Gastrocnemius medialis (tissue), 4 donors: ENCODE measurements at regions not wholly inside any gene's neighbourhood (a gene's known extent, or its start where the extent isn't known, plus 50 kb on each side); places are given as distances from the start of the nearest gene placed in this dataset.

ENCODE experiments used
- ATAC-seq, 2 donors: fragments of 150-250 bp; one replicate each; pipeline ENCODE4 v1.9.1; 2016
- DNase-seq, 2 donors: peaks; one replicate each; pipeline ENCODE4 v3.0.0-alpha.2; 2019
- H3K27ac ChIP-seq, 4 donors: fragments of 200-600 bp; sonication (generic); 1 replicate in 1 of 4; 2 replicates in 3 of 4; pipeline ENCODE4 v1.5.1; 2016 to 2018; ENCODE audit warnings: mild to moderate bottlenecking in 2 of 4, moderate library complexity in 1 of 4
- H3K27me3 ChIP-seq, 3 donors: fragments of 200-600 bp; sonication (generic) in 2 of 3; 1 replicate in 1 of 3; 2 replicates in 2 of 3; pipeline versions ENCODE4 v1.5.1 to v1.6.0; 2016 to 2019; ENCODE audit warnings: mild to moderate bottlenecking in 1 of 3, moderate library complexity in 1 of 3
- H3K36me3 ChIP-seq, 2 donors: fragments of 200-600 bp; sonication (generic) in 1 of 2; one replicate each; pipeline ENCODE4 v1.5.1; 2017 to 2018
- H3K4me1 ChIP-seq, 2 donors: fragments of 200-600 bp; sonication (generic) in 1 of 2; one replicate each; pipeline ENCODE4 v1.5.1; 2016 to 2017; ENCODE audit warnings: mild to moderate bottlenecking in 2 of 2
- H3K4me3 ChIP-seq, 4 donors: fragments of 200-600 bp; sonication (generic) in 3 of 4; 1 replicate in 1 of 4; 2 replicates in 3 of 4; pipeline ENCODE4 v1.5.1; 2016 to 2019; ENCODE audit warnings: mild to moderate bottlenecking in 2 of 4
- H3K9me3 ChIP-seq, 3 donors: fragments of 200-600 bp; sonication (generic) in 2 of 3; 1 replicate in 1 of 3; 2 replicates in 2 of 3; pipeline ENCODE4 v1.5.1; 2016 to 2019
- POLR2A ChIP-seq, 2 donors: fragments of 450-650 bp; IDR thresholded peaks; one replicate each; pipeline ENCODE4 v1.6.1; 2017; ENCODE audit warnings: antibody characterized with exemption in 2 of 2, mild to moderate bottlenecking in 2 of 2, moderate library complexity in 2 of 2
- in situ Hi-C, 4 donors: fragments of 200-750 bp; cut with MboI; loops; one replicate each; pipeline versions ENCODE4 v1.15.0 to v1.8.0; 2017; ENCODE audit warnings: low sequenced_read_pairs in 4 of 4
- intact Hi-C: fragments of 100-400 bp; cut with DNase I; formaldehyde crosslinking; loops from one replicate; pipeline ENCODE4 v1.15.1; 2023; ENCODE audit warnings: low total_unique reads
- TF ChIP-seq, protein P1 (sequence below), 5 experiments: fragments of 450-650 bp in 3 of 5; fragments of 200-600 bp in 2 of 5; sonication (generic) in 2 of 5; IDR thresholded peaks in 4 of 5; conservative IDR thresholded peaks in 1 of 5; 1 replicate in 4 of 5; 2 replicates in 1 of 5; pipeline ENCODE4 v1.5.1; 2016 to 2019; ENCODE audit warnings: antibody characterized with exemption in 5 of 5, mild to moderate bottlenecking in 3 of 5, moderate library complexity in 3 of 5

DNA sequence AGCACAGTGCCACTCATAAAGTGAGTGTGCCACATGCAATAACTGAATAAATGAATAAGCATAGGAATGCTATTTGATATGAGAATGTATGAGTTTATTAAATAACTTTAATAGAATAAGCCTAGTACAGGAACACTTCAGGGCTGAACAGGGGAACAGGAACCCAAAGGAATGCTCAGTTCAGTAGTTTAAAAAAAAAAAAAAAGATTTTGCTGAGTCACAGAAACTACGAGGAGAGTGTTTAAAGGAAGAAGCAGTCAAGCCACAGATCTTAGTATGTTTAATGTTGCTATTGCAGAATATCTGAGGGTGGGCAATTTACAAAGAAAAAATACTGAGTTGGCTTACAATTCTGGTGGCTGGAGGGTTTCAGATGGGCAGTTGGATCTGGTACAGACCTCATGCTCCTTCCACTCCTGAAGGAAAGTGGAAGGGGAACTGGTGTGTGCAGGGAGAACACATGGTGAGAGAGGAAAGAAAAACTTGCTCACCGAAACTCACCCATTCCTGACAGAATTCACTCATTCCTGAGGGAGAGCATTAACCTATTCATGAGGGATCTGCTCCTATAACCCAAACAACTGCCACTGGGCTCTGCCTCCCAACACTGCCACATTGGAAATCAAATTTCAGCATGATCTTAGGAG is 880.3 kb upstream of the MGAT4C start:
- ATAC-seq (no peak), DNase-seq (no peak)
- in situ Hi-C loops (no loop called here), intact Hi-C loops (no loop called here)
- H3K27me3 ChIP-seq: no peaks in the 10 kb centered on the region
- no peaks in the 10 kb centered on the region for H3K9me3 ChIP-seq
- no peak overlapping the region for H3K27ac ChIP-seq
- no peaks in the 10 kb centered on the region for H3K4me1 ChIP-seq
- no peak for TF ChIP-seq POLR2A (IDR thresholded peaks at IDR 0.05)
- TF ChIP-seq, protein P1, sequence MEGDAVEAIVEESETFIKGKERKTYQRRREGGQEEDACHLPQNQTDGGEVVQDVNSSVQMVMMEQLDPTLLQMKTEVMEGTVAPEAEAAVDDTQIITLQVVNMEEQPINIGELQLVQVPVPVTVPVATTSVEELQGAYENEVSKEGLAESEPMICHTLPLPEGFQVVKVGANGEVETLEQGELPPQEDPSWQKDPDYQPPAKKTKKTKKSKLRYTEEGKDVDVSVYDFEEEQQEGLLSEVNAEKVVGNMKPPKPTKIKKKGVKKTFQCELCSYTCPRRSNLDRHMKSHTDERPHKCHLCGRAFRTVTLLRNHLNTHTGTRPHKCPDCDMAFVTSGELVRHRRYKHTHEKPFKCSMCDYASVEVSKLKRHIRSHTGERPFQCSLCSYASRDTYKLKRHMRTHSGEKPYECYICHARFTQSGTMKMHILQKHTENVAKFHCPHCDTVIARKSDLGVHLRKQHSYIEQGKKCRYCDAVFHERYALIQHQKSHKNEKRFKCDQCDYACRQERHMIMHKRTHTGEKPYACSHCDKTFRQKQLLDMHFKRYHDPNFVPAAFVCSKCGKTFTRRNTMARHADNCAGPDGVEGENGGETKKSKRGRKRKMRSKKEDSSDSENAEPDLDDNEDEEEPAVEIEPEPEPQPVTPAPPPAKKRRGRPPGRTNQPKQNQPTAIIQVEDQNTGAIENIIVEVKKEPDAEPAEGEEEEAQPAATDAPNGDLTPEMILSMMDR (IDR thresholded peaks at IDR 0.05 in 4 of 5, conservative IDR thresholded peaks at IDR 0.05 in 1 of 5): no peak
- no peak overlapping the region for H3K4me3 ChIP-seq
- no peaks in the 10 kb centered on the region for H3K36me3 ChIP-seq

GRCh38 chr12:87127272-87127671 is 871.1 kb upstream of the MGAT4C start:
- DNase-seq: no peak
- no peaks in the 10 kb centered on the region for H3K4me1 ChIP-seq
- in situ Hi-C loops (no loop called here), intact Hi-C loops (no loop called here)
- H3K27ac ChIP-seq: no peak overlapping the region
- ATAC-seq: no peak
- TF ChIP-seq POLR2A (IDR thresholded peaks at IDR 0.05): no peak
- TF ChIP-seq, protein P1 (IDR thresholded peaks at IDR 0.05 in 4 of 5, conservative IDR thresholded peaks at IDR 0.05 in 1 of 5): no peak
- no peaks in the 10 kb centered on the region for H3K9me3 ChIP-seq
- no peak overlapping the region for H3K4me3 ChIP-seq
- no peaks in the 10 kb centered on the region for H3K27me3 ChIP-seq
- no peaks in the 10 kb centered on the region for H3K36me3 ChIP-seq

GRCh38 chr12:87121896-87122295 is 865.7 kb upstream of the MGAT4C start:
- intact Hi-C loops: no loop called here

GRCh38 chr12:87120440-87120839 is 864.2 kb upstream of the MGAT4C start:
- H3K4me3 ChIP-seq: no peak overlapping the region
- H3K36me3 ChIP-seq: no peaks in the 10 kb centered on the region
- TF ChIP-seq POLR2A (IDR thresholded peaks at IDR 0.05): no peak
- TF ChIP-seq, protein P1 (IDR thresholded peaks at IDR 0.05 in 4 of 5, conservative IDR thresholded peaks at IDR 0.05 in 1 of 5): no peak
- no peaks in the 10 kb centered on the region for H3K9me3 ChIP-seq
- intact Hi-C loops: no loop called here
- in situ Hi-C loops: no loop called here
- H3K27me3 ChIP-seq: no peaks in the 10 kb centered on the region
- no peak for DNase-seq
- no peak overlapping the region for H3K27ac ChIP-seq
- no peak for ATAC-seq
- no peaks in the 10 kb centered on the region for H3K4me1 ChIP-seq

More at GRCh38 chr12:87121896-87122295, 865.7 kb upstream of the MGAT4C start:
- Histone ChIP-seq H3K4me1 (no peaks in the 10 kb centered on the region), H3K9me3 (no peaks in the 10 kb centered on the region), H3K27ac (no peak overlapping the region), H3K36me3 (no peaks in the 10 kb centered on the region), H3K4me3 (no peak overlapping the region), H3K27me3 (no peaks in the 10 kb centered on the region)
- ATAC-seq (no peak), DNase-seq (no peak)
- in situ Hi-C loops: no loop called here
- TF ChIP-seq POLR2A (IDR thresholded peaks at IDR 0.05): no peak
- TF ChIP-seq, protein P1 (IDR thresholded peaks at IDR 0.05 in 4 of 5, conservative IDR thresholded peaks at IDR 0.05 in 1 of 5): no peak

GRCh38 chr12:87119713-87120112 is 863.5 kb upstream of the MGAT4C start:
- H3K27ac ChIP-seq: no peak overlapping the region
- in situ Hi-C loops: no loop called here
- no peak overlapping the region for H3K4me3 ChIP-seq
- H3K9me3 ChIP-seq: no peaks in the 10 kb centered on the region
- H3K36me3 ChIP-seq: no peaks in the 10 kb centered on the region
- no peak for ATAC-seq
- TF ChIP-seq, protein P1 (IDR thresholded peaks at IDR 0.05 in 4 of 5, conservative IDR thresholded peaks at IDR 0.05 in 1 of 5): no peak
- no peak for TF ChIP-seq POLR2A (IDR thresholded peaks at IDR 0.05)
- no peaks in the 10 kb centered on the region for H3K4me1 ChIP-seq
- DNase-seq: no peak
- H3K27me3 ChIP-seq: no peaks in the 10 kb centered on the region
- intact Hi-C loops: no loop called here
